ENCODE measurements at regions not wholly inside any gene's neighbourhood (a gene's known extent, or its start where the extent isn't known, plus 50 kb on each side); places are given as distances from the start of the nearest gene placed in this dataset.

GRCh38 chr2:204205538-204205937 is 269.0 kb downstream of the ICOS start:
- no TSS peak for BruUV-seq (replicated peaks)
- Histone ChIP-seq H3K9ac (ENCODE audit: low read length) (no peak overlapping the region), H3K4me1 (ENCODE audit: control insufficient read depth in 1 of 2, insufficient read depth in 2 of 2, low read length in 2 of 2) (no peaks in the 10 kb centered on the region), H3K9me3 (ENCODE audit: control insufficient read depth in 1 of 2, insufficient read depth in 1 of 2, low read depth in 1 of 2, low read length in 2 of 2) (no peaks in the 10 kb centered on the region), H3K4me2 (ENCODE audit: low read length) (no peak overlapping the region), H2AFZ (ENCODE audit: low read depth, low read length, poor library complexity, severe bottlenecking) (no peak overlapping the region), H3K79me2 (ENCODE audit: insufficient read depth, low read length) (no peaks in the 10 kb centered on the region), H3K36me3 (ENCODE audit: control insufficient read depth in 1 of 2, insufficient read depth in 2 of 2, low read length in 2 of 2) (no peaks in the 10 kb centered on the region), H3K9me2 (ENCODE audit: insufficient read depth) (no peaks in the 10 kb centered on the region), H4K20me1 (ENCODE audit: insufficient read depth) (no peaks in the 10 kb centered on the region), H3K27me3 (ENCODE audit: insufficient read depth, low read length) (no peaks in the 10 kb centered on the region; the same call in 1 of the 2 replicates), H3K4me3 (replicated peaks in 1 of 2; ENCODE audit: low read depth in 1 of 2, low read length in 2 of 2) (no peak overlapping the region), H3K27ac (ENCODE audit: low read depth, low read length) (no peak overlapping the region)
- CTCF ChIA-PET, result no interaction called here
- ATAC-seq, result no peak
- TF ChIP-seq REST (IDR thresholded peaks at IDR 0.05; ENCODE audit: low read depth), result no peak
- TF ChIP-seq POLR2A (IDR thresholded peaks at IDR 0.05; ENCODE audit: borderline replicate concordance, extremely low read depth, insufficient read depth, insufficient read length), result no peak
- no peak for TF ChIP-seq EZH2phosphoT487 (IDR thresholded peaks at IDR 0.05; ENCODE audit: borderline replicate concordance)
- TF ChIP-seq CEBPB (IDR thresholded peaks at IDR 0.05; ENCODE audit: low read depth), result no peak
- no peak for TF ChIP-seq MAX (IDR thresholded peaks at IDR 0.05)
- no peak for TF ChIP-seq EZH2 (IDR thresholded peaks at IDR 0.05)
- no peak for TF ChIP-seq CTCF (IDR thresholded peaks at IDR 0.05 in 2 of 3, conservative IDR thresholded peaks at IDR 0.05 in 1 of 3; ENCODE audit: borderline replicate concordance in 1 of 3, insufficient read depth in 1 of 3, low read depth in 2 of 3, low read length in 2 of 3)
- TF ChIP-seq ZFX (IDR thresholded peaks at IDR 0.05), result no peak
- TF ChIP-seq JUND (IDR thresholded peaks at IDR 0.05), result no peak
- TF ChIP-seq FOSL1 (IDR thresholded peaks at IDR 0.05; ENCODE audit: low read depth), result no peak
- no peak for TF ChIP-seq YY1 (IDR thresholded peaks at IDR 0.05; ENCODE audit: extremely low read depth, insufficient replicate concordance, low read depth, low read length)
- TF ChIP-seq SP1 (IDR thresholded peaks at IDR 0.05; ENCODE audit: low read depth), result no peak
- TF ChIP-seq RAD21 (IDR thresholded peaks at IDR 0.05; ENCODE audit: low read depth), result no peak
- no peak for TF ChIP-seq ATF3 (IDR thresholded peaks at IDR 0.05)
- no peak for TF ChIP-seq SRF (IDR thresholded peaks at IDR 0.05; ENCODE audit: low read depth)
- TF ChIP-seq POLR2AphosphoS5 (IDR thresholded peaks at IDR 0.05; ENCODE audit: low read depth, low read length), result no peak
- no peak for TF ChIP-seq ELF1 (IDR thresholded peaks at IDR 0.05; ENCODE audit: borderline replicate concordance, low read depth)
- TF ChIP-seq ZBTB33 (IDR thresholded peaks at IDR 0.05; ENCODE audit: extremely low read depth, insufficient replicate concordance, low read length), result no peak
- RAD21 ChIA-PET (ENCODE audit: low non-redundant PET in 1 of 2, low total read pairs in 2 of 2, uncharacterized antibody in 2 of 2, unreplicated experiment in 2 of 2), result no interaction called here
- POLR2A ChIA-PET, result no interaction called here
- intact Hi-C loops (cut with micrococcal nuclease), result no loop called here
- no peak for DNase-seq (ENCODE audit: low read depth, low spot score)
